Left hindlimb (tissue), 1 donor: ENCODE measurements at regions not wholly inside any gene's neighbourhood (a gene's known extent, or its start where the extent isn't known, plus 50 kb on each side); places are given as distances from the start of the nearest gene placed in this dataset.

Experiments
- DNase-seq: peaks from one replicate; pipeline ENCODE4 v3.0.0-alpha.2; 2018

DNA sequence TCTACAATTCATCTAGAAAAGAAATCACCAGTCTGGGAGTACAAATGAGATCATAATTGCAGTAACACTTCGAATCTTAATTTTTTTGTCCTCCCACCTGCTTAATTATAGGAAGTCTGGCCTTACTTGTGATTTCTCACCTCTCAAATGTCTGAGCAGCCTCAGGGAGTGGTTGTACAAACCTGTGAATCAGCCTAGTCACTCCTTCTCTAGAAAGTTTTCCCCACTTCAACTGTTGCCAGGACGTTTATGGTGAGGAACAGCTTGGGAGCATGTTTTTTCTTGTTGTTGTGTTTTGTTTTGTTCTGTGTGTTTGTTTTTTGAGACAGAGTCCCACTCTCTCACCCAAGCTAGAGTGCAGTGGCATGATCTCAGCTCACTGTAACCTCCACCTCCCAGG lies 50.3 kb upstream of the CLDN10 start:
- no peak for DNase-seq
